Osteoblast (primary cell): ENCODE measurements at regions not wholly inside any gene's neighbourhood (a gene's known extent, or its start where the extent isn't known, plus 50 kb on each side); places are given as distances from the start of the nearest gene placed in this dataset.

ENCODE experiments used
- DNase-seq: peaks from one replicate; pipeline ENCODE4 v3.0.0; 2011; ENCODE audit warnings: low spot score, mixed read lengths; ENCODE audit not compliant: insufficient read length; ENCODE audit errors: missing footprints
- H2AFZ ChIP-seq: 2 replicates; pipeline ENCODE4 v1.6.0; 2011; ENCODE audit warnings: mild to moderate bottlenecking, low read length
- H3K27ac ChIP-seq: 2 replicates; pipeline ENCODE4 v1.5.1; 2011; ENCODE audit warnings: mild to moderate bottlenecking, low read depth, low read length, moderate library complexity
- H3K27me3 ChIP-seq: 2 replicates; pipeline ENCODE4 v1.6.0; 2012; ENCODE audit warnings: mild to moderate bottlenecking, control low read depth, inconsistent platforms, low read length, moderate library complexity; ENCODE audit not compliant: insufficient read depth
- H3K36me3 ChIP-seq: 2 replicates; pipeline ENCODE4 v1.5.1; 2011; ENCODE audit warnings: mild to moderate bottlenecking, low read length, control low read depth, moderate library complexity; ENCODE audit not compliant: insufficient read depth
- H3K4me1 ChIP-seq: 2 replicates; pipeline ENCODE4 v1.5.1; 2011; ENCODE audit warnings: mild to moderate bottlenecking, low read length, control low read depth, moderate library complexity; ENCODE audit not compliant: insufficient read depth
- H3K4me2 ChIP-seq: 2 replicates; pipeline ENCODE4 v1.6.0; 2011; ENCODE audit warnings: mild to moderate bottlenecking, low read length; ENCODE audit not compliant: insufficient read depth
- H3K4me3 ChIP-seq: fragments of 200-600 bp; sonication (generic); 3 replicates; pipeline ENCODE4 v1.5.1; 2012; ENCODE audit warnings: mild to moderate bottlenecking, low read length, inconsistent platforms; ENCODE audit not compliant: insufficient read depth
- H3K79me2 ChIP-seq: 2 replicates; pipeline ENCODE4 v1.6.0; 2012; ENCODE audit warnings: mild to moderate bottlenecking, low read length, control low read depth, inconsistent platforms; ENCODE audit not compliant: insufficient read depth
- H3K9me3 ChIP-seq: 2 replicates; pipeline ENCODE4 v1.5.1; 2011; ENCODE audit warnings: low read depth, low read length, control low read depth
- H4K20me1 ChIP-seq: 2 replicates; pipeline ENCODE4 v1.6.0; 2012; ENCODE audit warnings: mild to moderate bottlenecking, low read length, control low read depth; ENCODE audit not compliant: insufficient read depth
- TF ChIP-seq, protein P1 (sequence below): IDR thresholded peaks from 2 replicates; pipeline ENCODE4 v1.5.1; 2011; ENCODE audit warnings: mild to moderate bottlenecking, low read depth, low read length, moderate library complexity; ENCODE audit errors: extremely low read depth

DNA sequence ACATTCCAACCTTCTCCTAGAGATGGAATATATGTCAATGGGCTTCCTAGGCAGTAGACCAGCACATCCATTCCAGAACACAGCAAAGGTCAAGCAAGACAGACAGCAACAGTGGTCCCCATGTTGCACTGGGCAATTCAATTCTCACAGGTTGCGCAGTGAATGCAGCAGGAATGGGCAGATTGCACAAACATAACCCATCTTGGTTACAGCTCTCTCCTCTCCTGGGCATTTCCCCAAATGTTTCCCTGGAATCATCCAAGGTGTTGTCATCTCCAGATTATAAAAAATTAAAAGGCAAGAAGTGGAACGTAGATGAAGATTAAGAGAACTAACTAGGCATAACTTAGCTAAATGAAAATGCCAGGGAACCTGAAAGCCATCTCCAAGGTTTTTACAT is 265.8 kb upstream of the SLC14A2 start:
- Histone ChIP-seq H3K36me3 (no peaks in the 10 kb centered on the region), H4K20me1 (no peaks in the 10 kb centered on the region), H3K27me3 (peaks cover 5% of the 10 kb centered on the region), H3K4me3 (no peak overlapping the region), H3K4me1 (no peaks in the 10 kb centered on the region), H3K27ac (no peak overlapping the region), H3K79me2 (no peaks in the 10 kb centered on the region), H3K4me2 (no peak overlapping the region), H3K9me3 (no peaks in the 10 kb centered on the region), H2AFZ (no peak overlapping the region)
- DNase-seq: no peak
- TF ChIP-seq, protein P1, sequence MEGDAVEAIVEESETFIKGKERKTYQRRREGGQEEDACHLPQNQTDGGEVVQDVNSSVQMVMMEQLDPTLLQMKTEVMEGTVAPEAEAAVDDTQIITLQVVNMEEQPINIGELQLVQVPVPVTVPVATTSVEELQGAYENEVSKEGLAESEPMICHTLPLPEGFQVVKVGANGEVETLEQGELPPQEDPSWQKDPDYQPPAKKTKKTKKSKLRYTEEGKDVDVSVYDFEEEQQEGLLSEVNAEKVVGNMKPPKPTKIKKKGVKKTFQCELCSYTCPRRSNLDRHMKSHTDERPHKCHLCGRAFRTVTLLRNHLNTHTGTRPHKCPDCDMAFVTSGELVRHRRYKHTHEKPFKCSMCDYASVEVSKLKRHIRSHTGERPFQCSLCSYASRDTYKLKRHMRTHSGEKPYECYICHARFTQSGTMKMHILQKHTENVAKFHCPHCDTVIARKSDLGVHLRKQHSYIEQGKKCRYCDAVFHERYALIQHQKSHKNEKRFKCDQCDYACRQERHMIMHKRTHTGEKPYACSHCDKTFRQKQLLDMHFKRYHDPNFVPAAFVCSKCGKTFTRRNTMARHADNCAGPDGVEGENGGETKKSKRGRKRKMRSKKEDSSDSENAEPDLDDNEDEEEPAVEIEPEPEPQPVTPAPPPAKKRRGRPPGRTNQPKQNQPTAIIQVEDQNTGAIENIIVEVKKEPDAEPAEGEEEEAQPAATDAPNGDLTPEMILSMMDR: no peak

DNA sequence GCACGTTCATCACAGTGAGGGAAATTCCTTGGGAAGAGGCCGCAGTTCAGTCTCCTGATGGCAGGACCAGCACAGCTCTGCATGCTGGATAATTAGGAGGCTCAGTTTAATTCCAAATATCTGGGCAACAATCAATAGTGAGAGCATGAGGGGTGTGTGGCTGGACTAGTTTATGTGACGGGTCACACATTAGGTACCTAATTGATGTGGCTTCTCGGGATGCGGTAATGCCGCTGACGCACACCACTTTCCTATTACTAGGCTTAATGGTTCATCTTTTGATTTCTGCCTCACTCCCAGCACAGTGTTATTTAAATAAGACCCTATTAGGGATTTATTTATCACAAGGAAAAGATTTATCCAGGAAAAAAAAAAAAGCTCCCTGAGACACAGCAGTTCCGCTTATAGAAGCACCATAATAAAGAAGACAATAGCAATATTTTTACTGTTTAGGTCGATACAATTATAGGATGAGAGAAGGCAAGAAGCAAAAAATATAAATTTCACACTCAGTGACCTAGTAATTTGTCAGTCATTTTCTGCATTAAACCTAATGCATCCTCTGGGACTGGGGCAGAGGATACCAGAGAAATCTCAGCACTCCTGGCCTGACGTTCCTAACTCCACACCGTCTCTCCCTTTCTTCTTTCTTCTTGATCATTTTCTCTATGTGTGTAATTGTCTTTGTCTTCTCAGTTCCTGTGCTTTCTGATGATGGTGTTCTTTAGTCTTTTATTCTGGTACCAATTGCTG is 264.7 kb upstream of the SLC14A2 start:
- H3K4me2 ChIP-seq: no peak overlapping the region
- no peak overlapping the region for H3K4me3 ChIP-seq
- H3K4me1 ChIP-seq: no peaks in the 10 kb centered on the region
- TF ChIP-seq, protein P1: no peak
- no peaks in the 10 kb centered on the region for H3K36me3 ChIP-seq
- no peaks in the 10 kb centered on the region for H3K9me3 ChIP-seq
- H2AFZ ChIP-seq: no peak overlapping the region
- H3K27me3 ChIP-seq: peaks cover 5% of the 10 kb centered on the region
- H3K79me2 ChIP-seq: no peaks in the 10 kb centered on the region
- DNase-seq: no peak
- no peak overlapping the region for H3K27ac ChIP-seq
- H4K20me1 ChIP-seq: no peaks in the 10 kb centered on the region

DNA sequence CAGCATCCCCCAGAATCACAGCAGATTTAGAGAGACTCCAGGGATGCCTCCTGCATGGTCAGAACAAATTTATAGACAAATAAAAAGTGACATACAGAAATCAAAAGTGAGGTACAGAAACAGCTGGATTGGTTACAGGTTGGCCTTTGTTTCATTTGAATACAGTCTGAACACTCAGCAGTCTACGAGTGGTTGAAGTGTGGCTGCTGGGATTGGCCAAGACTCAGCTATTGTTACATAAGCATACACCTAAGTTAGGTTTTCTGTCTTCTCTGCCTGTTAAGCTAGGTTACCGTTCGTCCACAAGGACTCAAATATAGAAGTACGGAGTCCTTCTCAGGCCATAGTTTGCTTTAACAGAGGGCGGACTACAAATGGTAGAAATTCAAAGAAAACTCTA is 262.4 kb upstream of the SLC14A2 start:
- Histone ChIP-seq H3K27me3 (peaks cover 5% of the 10 kb centered on the region), H3K27ac (no peak overlapping the region), H3K79me2 (no peaks in the 10 kb centered on the region), H3K4me3 (no peak overlapping the region), H3K9me3 (no peaks in the 10 kb centered on the region), H3K36me3 (no peaks in the 10 kb centered on the region), H2AFZ (no peak overlapping the region), H4K20me1 (no peaks in the 10 kb centered on the region), H3K4me1 (peaks cover 7% of the 10 kb centered on the region), H3K4me2 (no peak overlapping the region)
- no peak for DNase-seq
- TF ChIP-seq, protein P1: no peak

DNA sequence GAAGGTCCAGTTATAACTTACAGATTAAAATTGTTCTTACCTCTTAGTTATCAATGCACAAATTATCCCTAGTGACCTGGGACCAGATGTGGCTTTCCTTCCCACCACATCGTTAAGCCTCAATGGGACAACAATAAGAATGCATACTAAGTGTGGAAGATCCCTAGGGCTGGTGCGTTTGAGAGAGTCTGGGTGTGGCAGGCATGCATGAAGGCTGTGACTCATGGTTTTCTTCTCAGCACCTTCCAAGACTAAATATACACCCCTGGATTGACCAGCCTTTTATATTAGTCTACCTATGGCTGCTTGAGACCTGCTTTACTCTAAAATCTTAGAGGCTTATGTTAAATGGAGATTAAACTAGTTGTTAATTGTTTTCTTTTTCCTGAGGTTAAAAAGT is 261.7 kb upstream of the SLC14A2 start:
- Histone ChIP-seq H3K27me3 (peaks cover 5% of the 10 kb centered on the region), H4K20me1 (no peaks in the 10 kb centered on the region), H3K36me3 (no peaks in the 10 kb centered on the region), H3K79me2 (no peaks in the 10 kb centered on the region), H3K27ac (no peak overlapping the region), H3K9me3 (no peaks in the 10 kb centered on the region), H3K4me2 (no peak overlapping the region), H3K4me3 (no peak overlapping the region), H2AFZ (no peak overlapping the region), H3K4me1 (peaks cover 14% of the 10 kb centered on the region)
- TF ChIP-seq, protein P1: no peak
- peak; percentile 59 for DNase-seq
